ENCODE measurements at regions not wholly inside any gene's neighbourhood (a gene's known extent, or its start where the extent isn't known, plus 50 kb on each side); places are given as distances from the start of the nearest gene placed in this dataset.
"Not testable (repeated sequence)": the region's sequence is repeated elsewhere in the genome, so short reads cannot be mapped to it uniquely, and the experiment has no call there.

DNA sequence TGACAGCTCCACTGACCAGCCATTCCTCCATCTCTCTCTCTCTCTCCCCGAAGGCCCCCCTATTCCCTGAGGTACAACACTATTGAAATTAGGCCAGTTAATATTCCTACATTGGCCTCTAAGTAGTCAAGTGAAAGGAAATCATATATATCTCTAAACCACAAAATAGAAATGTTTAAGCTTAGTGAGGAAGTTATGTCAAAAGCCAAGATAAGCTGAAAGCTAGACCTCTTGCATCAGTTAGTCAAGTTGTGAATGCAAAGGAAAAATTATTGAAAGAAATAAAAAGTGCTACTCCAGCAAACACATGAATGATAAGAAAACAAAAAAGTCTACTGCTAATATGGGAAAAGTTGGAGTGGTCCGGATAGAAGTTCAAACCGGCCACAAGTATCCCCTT, 301.3 kb upstream of the RBMS1 start:
- DNase-seq (ENCODE audit: low read depth in 2 of 2): no peak

DNA sequence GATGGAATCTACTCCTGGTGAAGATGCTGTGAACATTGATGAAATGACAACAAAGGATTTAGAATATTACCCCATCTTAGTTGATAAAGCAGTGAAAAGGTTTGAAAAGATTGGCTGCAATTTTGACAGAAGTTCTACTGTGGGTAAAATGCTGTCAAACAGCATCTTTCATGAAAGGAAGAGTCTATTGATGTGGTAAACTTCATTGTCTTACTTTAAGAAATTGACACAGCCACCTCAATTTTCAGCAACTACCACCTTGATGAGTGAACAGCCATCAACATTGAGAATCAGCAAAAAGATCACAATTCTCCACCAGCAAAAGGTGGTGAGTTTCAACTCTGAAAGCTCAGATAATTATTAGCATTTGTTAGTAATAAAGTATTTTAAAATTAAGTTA, 310.3 kb upstream of the RBMS1 start:
- DNase-seq (ENCODE audit: low read depth in 2 of 2): no peak

DNA sequence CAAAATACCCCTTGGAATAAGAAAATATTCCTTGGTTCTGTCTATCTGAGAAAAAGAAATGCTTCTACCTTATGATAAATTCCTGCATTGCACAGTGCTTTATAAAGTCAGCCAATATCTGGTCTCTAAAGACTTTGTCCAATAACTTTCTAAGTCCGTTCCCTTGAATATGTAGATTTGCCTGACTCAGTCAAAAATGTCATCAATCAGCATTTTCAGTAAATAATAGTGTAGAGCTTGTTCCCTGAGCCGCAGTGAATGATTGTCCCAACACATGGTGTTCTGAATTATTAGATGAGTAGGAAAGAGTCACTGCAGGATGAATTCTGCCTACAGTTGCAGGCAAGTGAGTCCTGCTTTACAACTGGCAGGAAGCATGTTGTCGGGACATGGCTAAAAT, 316.8 kb upstream of the RBMS1 start:
- DNase-seq (ENCODE audit: low read depth in 2 of 2): no peak

DNA sequence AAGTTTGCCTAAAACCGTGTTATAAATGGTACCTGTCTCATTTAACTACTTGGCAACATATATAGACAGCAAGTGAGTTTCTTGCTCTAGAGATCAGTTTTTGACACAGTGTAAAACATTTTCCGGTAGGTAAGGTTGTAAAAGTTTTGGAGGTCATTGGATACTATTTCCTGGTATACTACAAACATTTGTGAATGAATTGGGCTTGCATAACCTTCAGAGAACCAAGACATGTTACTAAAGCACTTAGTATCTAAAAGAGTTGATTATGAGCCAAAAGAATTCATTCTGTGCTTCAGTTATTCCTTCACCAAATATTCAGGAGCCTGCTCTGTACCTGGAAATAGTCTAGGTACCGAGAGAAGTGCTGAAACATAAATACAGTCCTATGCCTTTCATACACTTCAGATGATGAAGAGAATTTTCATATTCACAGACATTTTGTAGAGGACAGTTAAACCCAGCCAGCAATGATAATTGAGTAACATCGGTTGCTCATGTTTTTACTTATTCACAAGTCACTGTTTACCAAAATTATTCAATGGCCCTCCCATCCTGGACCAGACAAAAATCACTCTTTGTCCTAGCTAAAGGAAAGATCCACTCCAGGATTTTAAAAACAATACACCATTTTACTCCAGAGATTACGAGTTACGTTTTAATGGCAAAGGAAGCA, 319.4 kb upstream of the RBMS1 start:
- DNase-seq (ENCODE audit: low read depth in 2 of 2): no peak

DNA sequence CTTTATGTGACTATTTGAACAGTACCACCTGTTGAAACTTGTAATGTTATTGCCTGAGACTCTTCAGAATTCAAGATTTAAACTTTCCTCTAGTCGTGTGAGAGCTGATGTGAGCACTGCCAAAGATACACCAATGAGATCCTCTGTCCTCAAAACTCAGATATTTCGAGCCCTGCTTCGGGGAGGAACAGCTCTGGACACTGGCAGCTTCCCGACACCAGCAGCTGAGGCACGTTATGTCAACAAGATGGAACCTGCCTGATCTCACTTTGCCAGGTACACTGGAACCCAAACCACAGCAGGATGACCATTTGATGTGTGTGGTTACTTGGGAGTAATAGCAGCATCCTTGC, 319.9 kb upstream of the RBMS1 start:
- no peak for DNase-seq (ENCODE audit: low read depth in 2 of 2)

DNA sequence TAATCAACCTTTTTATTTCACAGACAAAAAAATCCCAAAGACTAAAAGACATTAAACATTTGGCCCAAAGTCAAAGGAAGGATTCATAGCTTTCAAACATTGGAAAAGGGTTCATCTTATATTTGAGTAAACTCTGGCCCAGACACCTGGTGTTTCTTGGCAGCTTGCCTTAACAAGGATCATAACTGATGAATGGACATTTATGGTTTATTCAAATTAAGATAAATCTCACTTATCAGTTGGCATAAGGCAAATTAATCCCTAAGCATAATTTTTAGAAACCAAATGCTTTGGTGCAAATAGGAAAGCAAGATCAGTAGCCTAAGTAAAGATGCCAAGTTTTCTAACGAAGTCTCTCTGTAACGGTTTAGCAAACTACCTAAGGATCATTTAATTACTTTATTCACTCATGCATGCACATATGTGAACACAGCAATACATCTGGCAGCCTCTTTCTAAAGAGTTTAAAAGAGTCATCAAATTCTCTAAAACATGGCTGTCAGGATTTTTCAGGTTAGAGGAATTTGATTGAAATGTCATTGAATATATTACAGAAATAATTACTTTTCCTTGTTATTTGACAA, 323.4 kb upstream of the RBMS1 start:
- DNase-seq (ENCODE audit: low read depth in 2 of 2): no peak

DNA sequence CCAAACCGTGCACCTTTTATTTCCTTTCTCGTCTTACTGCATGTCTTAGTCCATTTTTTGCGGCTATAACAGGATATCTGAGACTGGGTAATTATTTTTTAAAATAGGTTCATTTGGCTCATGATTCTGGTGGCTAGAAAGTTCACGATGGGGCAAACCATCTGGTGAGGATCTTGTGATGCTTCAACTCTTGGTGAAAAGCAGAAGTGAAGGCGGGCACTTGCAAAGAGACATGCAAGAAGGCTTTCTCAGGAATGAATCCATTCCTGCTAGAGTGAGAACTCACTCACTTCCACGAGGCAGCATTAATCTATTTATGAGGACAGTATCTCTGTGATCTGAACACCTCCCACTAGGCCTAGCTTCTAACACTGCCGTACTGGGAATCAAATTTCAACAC, 327.1 kb upstream of the RBMS1 start:
- DNase-seq (ENCODE audit: low read depth in 2 of 2): no peak

DNA sequence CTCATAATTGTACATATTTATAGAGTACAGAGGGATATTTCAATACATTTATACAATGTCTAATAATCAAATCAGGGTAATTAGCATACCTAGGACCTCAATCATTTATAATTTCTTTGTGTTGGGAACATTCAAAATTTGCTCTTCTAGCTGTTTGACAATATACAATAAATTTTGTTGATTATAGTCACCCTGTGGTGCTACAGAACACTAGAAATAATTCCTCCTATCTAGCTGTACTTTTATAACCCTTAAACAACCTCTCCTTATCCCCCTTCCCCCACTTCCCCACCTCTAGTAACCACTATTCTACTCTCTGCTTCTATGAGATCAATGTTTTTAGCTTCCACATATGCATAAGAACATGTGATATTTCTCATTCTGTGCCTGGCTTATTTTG, 328.4 kb upstream of the RBMS1 start:
- no peak for DNase-seq (ENCODE audit: low read depth in 2 of 2)

DNA sequence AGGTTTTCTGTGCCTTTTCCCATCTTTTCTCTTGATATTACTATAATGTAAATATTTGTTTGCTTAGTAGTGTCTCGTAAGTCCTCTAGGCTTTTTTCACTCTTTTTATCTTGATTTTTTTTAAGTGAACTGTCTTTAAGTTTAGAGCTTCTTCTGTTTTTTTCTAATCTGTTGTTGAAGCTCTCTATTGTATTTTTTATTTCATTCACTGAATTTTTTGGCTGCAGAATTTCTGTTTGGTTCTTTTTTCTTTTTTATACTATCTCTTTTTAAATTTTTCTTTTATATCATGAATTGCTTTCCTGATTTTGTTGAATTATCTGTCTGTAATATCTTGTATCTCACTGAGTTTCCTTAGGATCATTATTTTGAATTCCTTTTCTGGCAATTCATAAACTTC, 331.8 kb upstream of the RBMS1 start:
- no peak for DNase-seq (ENCODE audit: low read depth in 2 of 2)

DNA sequence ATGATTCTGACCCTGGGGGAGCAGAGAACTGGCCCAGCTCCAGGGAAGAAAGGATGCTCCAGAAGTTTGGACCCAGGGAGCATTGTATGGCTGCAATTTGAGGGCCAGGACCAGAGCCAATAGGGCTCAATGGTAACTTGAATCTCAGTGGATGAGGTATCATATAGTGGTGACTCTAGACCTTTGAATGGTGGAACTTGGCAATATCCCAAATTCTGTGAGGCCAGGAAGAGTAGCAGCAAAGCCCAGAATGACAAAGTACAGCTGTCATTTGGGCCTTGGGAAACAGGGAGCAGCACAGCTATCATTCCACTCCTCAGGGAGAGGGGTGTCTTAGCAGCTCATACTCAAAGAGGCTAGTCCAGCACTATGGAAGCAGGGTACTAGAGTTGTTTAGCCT, 332.9 kb upstream of the RBMS1 start:
- DNase-seq (ENCODE audit: low read depth in 2 of 2): no peak

DNA sequence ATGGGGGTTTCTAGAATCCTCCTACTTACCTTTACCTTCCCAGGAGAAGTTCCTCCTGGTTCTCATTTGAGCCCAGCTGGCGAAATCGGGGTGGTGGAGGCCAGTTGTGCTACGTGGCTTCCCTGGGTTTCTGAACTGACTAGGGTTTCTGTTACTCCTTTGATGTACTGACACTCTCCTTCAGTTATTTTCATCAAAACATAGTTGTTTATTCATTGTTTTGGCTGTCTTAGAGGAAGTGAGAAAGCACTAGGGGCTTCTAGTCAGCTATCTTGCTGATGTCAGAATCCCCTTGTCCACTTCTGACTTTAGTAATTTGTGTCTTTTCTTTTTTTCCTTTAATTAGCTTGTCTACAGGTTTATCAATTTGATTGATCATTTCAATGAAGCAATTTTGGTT, 332.2 kb upstream of the TANK start:
- DNase-seq (ENCODE audit: low read depth in 2 of 2): no peak

DNA sequence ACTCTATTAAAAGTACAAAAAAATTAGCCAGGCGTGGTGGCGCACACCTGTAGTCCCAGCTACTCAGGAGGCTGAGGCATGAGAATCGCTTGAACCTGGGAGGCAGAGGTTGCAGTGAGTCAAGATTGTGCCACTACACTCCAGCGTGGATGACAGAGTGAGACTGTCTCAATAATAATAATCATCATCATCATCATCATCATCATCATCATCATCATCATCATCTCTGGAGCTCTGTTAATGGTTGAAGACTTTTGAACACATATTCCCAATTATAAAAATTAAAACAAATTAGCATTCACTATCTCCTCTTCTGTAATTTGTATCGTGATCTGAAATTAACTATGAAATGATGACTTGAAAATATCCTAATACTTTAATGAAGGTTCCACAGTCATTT, 327.8 kb upstream of the TANK start:
- not testable (repeated sequence) for DNase-seq (ENCODE audit: low read depth in 2 of 2)

DNA sequence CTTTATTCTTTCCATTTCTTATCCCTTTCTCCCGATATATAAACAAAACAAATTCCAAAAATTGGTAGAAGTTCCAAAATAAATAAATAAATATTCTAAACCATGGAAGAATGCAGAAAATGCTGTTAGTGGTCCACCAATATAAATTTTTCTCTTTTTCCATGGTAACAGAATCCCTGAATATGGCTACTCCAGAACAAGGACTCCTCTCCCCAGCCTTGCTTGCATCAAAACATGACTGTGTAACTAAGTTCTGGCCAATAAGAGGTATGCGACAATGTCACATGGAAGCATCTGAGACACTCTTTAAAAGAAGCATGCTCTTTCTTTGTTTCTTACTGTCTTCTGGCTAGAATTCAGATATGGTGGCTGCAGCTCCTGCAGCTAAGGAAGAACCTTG, 325.1 kb upstream of the TANK start:
- DNase-seq (ENCODE audit: low read depth in 2 of 2): no peak

DNA sequence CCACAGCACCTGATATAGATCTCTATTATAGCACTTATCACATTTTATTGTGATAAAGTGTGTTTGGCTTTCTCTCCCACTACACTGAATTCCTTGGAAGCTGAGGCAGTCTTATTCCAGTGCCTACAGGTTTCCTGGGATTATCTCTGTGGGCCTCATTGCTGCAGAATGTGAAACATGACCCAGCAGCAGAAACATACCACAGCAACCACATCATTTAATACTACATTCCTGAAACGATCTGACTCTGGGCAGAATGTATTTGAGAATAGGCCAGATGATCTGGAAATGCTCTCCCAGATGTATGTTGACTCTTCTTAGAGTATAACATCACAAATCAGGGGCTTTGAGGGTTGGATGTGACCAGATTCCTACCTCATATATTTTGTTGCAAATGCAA, 323.5 kb upstream of the TANK start:
- DNase-seq (ENCODE audit: low read depth in 2 of 2): no peak

DNA sequence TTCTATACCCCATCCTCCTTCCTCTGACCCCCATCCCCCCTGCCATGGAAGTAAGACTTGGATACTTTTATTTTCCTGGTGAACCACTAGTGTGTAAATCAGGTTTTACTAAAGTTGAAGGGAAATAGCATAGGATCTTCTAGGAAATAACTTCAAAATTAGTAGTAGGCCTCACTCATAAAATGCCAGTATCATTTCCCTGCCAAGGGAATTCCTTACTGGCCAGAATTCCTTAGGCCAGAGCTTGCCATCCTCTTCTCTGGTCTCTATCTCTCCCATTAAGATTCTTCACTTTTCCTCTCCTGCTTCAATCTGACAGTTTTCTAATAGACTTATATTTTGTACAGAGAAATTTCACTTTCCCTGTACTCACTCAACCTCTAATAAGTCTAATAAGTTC, 322.8 kb upstream of the TANK start:
- DNase-seq (ENCODE audit: low read depth in 2 of 2): no peak

DNA sequence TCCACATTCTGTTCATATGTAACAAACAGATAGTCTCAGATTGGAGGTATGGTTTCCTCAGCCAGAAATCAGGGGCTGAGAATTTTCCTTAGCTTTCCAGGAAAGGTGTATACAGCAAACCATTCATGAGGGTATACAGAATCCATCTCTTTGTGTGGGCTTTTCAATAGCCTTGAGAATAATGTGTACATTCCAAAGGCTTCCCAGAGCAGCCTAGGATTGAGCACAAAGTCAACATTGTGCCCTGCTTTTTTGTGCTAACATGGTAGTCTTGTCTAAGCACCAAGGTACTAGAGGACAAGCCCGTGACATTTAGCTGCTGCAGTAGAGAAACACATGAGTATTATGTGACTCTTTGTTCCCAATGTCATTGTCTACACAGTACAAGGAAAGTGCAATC, 322.1 kb upstream of the TANK start:
- no peak for DNase-seq (ENCODE audit: low read depth in 2 of 2)

DNA sequence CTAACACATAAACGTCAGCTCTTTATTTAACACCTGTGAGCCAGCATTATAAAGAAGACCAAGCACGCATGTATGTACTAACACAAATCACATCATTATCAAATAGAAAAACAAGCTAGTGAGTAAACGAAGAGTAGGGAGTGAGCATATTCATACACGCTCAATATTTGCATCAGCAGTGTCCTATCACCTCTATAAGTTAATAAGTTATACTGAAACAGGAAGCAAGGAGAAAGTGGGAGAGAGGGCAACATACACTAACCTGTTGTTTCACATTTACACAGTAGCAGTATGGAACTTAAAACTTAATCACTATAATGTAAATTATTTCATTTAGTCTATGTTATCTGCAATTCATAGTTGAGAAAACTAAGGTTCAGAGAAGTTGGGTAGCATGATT, 321.5 kb upstream of the TANK start:
- no peak for DNase-seq (ENCODE audit: low read depth in 2 of 2)

DNA sequence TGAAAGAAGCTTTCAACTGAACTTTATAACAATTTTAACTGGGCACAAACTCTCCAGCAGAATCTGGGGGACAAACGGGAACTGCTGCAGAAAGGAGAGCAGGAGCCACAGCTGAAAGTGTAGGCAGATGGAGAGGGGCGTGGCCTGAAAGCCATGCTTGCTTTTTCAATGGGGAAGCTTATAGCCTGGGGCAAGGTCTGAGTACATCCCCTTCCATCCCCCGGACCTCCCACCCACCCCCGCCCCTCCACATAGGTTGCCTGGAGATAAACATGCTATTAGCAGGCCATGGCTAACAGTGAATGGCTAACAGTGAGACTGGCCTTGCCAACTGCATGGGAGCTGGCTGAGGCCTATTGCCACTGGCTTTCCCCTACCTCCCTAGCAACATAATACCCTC, 317.9 kb upstream of the TANK start:
- DNase-seq (ENCODE audit: low read depth in 2 of 2): no peak

DNA sequence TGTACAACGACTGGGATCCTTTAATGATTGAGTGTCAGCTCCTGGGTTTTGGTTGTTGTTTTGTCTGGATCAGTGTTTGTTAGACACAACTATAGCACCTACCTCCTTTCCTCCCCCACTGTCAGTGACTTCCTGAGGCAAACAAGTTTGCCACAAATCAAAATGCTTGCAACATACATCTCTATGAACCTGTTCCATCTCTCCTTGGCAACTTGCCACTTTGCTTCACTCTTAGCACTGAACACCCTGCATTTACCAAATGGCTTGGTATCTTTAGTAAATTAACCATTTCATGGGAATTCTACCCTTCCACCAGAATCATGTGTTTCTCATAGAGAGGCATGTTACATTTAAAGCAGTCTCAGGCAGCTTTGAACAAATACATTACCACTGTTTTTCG, 301.1 kb upstream of the TANK start:
- DNase-seq (ENCODE audit: low read depth in 2 of 2): no peak

DNA sequence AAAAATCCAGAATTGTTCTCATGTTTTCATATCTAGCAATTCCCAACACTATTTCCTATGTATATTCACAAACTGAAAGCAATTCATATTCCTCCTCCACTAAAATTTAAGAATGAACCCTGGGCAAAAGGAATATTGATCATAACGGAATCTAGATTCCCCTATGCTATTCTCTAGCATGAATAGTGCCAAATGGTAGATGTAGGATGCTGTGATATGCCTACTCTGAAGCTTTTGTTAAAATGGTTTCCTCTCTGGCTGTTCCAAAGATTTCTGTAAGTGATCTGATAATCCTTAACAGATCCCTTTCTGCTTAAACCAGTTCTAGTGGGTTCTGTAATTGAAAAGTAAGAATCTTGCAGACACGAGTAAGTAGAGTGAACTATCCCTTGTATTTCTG, 298.0 kb upstream of the TANK start:
- DNase-seq (ENCODE audit: low read depth in 2 of 2): no peak

DNA sequence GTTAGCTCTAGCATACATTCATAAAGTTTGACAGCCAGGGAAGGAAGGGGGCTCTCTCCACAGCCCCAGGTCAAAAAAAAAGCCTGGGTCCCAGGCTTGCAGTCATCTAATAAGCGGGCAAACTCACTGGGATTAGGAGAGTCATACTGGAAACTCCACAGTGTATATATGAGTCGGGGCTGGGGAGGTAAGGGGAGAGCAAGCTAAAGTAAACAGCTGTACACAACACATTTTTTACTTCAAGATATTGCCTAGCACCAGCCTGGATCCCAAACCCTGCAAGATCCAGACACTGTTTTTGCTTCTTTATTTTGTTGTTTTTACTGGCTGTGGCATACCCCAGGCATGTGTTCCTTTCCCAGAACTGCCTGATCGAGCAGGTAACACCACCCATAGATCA, 291.3 kb upstream of the TANK start:
- DNase-seq (ENCODE audit: low read depth in 2 of 2): no peak

DNA sequence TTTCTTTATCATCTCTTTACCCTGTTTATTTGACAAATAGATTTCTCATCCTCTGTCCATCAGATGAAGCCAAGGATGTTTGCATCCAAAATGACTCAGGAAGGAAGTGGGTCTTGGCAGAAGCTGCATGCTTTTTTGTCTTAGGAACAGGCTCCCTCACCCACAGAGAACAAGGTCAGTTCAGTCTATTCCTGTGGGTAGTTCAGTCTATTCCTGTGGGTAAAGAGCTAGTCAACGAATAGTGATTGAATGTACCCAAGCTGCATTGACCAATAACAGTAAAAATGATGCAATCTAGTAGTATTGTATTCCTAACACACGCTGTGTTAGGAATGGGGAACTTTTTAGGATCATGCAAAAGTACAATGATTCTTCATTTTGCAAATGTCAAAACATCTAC, 290.8 kb upstream of the TANK start:
- no peak for DNase-seq (ENCODE audit: low read depth in 2 of 2)

DNA sequence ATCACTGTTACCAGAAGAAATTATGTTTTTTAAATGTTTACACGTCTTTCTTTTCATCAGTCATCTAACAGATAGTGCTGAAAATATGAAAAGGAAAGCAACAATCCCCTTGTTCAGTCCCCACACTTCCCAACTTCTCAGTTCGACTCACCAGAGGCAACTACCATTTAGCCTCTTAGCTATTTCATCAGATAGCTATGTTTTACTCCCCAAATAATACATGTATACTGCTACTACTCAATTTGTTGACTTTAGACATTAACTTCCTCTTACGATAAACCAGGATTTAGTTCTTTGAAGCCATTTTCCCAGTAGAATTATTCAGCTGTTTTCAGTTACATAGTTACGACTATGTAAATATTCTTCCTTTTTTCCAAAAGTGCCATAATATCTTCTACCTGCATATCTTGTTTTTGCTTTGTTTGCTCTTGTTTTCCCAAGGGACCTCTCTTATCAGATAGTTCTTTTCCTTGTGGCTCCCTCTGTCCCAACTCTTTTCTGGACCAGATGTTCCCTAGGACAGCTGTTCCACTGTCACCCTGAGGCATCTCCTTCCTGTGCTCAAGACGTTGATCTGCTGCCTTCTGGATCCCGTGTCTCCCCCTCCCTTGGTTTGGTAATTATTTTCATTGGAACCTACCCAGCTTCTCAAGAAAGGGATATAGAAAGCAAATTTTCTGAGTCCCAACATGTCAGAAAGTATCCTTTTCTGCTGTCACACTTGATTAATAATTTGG, 289.3 kb upstream of the TANK start:
- DNase-seq (ENCODE audit: low read depth in 2 of 2): no peak

DNA sequence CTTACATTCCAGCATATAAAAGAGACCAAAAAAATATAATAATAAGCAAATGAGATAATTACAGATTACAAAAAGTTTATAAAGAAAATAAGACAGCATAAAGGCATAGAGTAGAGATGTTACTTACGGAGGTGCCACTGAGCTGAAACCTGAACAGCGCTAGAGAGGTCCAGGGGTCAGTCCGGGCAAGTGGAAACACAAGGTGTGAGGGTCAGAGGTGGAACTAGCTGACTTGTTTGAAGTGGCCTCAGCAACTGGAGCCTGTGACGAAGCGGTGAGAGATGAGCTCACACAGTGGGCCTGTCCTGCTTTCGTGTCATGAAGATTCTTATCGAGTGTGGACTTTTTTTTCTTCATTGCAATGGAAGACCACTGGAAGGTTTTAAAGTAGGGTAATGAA, 288.3 kb upstream of the TANK start:
- DNase-seq (ENCODE audit: low read depth in 2 of 2): no peak
